H1 (cell line): ENCODE measurements at regions not wholly inside any gene's neighbourhood (a gene's known extent, or its start where the extent isn't known, plus 50 kb on each side); places are given as distances from the start of the nearest gene placed in this dataset.

Experiments
- CHD7 ChIP-seq: fragments of 300-600 bp; sonication (generic); IDR thresholded peaks from 2 replicates; pipeline ENCODE4 v1.7.1; 2012; ENCODE audit warnings: low read length, moderate library complexity, mild to moderate bottlenecking, inconsistent platforms; ENCODE audit not compliant: insufficient replicate concordance
- TCF12 ChIP-seq: IDR thresholded peaks from 2 replicates; pipeline ENCODE4 v1.6.1; 2011; ENCODE audit warnings: low read depth, mild to moderate bottlenecking, low read length

DNA sequence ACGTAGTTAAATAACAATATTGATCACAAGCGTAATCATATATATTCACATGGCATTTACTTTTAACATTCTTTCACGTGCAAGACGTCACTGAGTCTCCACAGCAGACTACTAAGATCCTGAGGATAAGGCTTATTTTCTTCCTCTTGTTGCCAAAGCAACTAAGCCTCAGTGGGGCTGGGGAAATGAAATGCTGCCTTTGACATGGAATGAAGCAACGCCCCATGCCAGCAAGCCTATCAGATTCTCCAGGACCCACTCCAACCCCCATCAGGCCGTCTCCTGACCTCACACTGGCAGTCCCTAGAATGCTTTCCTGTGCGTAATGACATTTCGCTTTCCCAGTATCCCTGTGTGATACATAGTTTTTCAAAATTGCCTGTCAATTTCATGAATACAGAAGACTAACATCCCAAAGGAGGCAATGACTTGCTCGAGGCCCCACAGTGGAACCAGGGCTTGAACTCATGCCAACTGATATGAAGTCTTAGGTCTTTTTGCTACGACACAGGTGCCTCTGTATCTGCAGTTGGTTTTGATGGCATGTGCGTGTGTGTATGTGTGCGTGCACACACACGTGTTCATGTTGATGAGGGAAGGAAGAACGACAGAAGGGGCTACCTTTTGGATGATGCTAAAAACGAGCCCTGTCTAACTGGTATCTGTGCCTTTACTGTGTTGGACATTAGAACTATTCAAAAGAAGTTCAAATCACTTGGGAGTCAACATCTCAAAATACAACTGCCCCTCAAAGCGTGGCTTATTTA, 239.1 kb downstream of the VRK1 start (continued):
- no peak for TF ChIP-seq CHD7
- no peak for TF ChIP-seq TCF12
